Epithelial cell of proximal tubule (primary cell): ENCODE measurements at regions not wholly inside any gene's neighbourhood (a gene's known extent, or its start where the extent isn't known, plus 50 kb on each side); places are given as distances from the start of the nearest gene placed in this dataset.

Experiments
- DNase-seq: peaks from one replicate; pipeline ENCODE4 v3.0.0-alpha.2; 2011; ENCODE audit warnings: low read depth
- H3K4me3 ChIP-seq: 2 replicates; pipeline ENCODE4 v1.5.1; 2011; ENCODE audit warnings: low read depth, mild to moderate bottlenecking, low read length
- TF ChIP-seq, protein P1 (sequence below): conservative IDR thresholded peaks from 2 replicates; pipeline ENCODE4 v1.5.1; 2012; ENCODE audit warnings: low read depth, mild to moderate bottlenecking, low read length

DNA sequence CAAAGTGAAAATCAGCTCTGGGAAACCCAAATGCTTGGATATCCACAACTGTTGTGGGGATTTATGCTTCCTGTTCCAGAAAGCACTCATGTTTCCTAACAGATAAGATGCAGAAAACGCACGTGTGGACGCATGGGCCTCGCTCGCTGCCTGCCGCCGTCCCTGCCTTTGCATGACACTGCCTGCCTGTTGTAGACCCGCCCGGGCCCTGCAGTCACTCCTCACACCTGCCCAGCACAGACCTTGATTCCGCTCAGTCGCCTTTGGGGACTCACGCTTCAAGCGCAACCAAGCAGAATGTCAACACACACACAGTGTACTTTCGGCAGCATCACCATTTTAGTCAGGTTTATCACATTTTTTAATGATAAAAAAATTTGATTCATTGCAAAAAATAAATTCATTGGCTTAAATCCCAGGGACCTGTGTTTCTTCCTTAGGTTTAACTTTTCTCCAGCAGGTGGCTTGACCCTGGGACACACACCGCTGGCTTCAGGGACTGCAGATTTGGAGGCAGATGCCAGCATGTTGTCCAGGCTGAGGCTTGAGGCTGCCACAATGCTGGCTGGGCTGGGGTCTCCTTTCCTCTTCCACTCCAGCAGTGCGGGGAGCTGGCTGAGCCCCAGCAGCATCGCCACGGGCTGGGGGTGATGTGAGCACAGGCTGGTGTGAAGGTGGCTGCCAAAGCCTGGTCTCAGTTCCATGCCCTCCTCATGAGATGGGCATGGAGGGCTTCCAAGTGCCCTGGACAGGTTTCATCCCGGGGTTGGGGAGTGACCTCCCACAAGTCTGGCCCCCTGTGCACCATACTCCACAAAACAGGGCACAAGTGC is 416.9 kb upstream of the IRX4 start:
- no peak for DNase-seq
- no peak overlapping the region for H3K4me3 ChIP-seq
- TF ChIP-seq, protein P1, sequence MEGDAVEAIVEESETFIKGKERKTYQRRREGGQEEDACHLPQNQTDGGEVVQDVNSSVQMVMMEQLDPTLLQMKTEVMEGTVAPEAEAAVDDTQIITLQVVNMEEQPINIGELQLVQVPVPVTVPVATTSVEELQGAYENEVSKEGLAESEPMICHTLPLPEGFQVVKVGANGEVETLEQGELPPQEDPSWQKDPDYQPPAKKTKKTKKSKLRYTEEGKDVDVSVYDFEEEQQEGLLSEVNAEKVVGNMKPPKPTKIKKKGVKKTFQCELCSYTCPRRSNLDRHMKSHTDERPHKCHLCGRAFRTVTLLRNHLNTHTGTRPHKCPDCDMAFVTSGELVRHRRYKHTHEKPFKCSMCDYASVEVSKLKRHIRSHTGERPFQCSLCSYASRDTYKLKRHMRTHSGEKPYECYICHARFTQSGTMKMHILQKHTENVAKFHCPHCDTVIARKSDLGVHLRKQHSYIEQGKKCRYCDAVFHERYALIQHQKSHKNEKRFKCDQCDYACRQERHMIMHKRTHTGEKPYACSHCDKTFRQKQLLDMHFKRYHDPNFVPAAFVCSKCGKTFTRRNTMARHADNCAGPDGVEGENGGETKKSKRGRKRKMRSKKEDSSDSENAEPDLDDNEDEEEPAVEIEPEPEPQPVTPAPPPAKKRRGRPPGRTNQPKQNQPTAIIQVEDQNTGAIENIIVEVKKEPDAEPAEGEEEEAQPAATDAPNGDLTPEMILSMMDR, result no peak

DNA sequence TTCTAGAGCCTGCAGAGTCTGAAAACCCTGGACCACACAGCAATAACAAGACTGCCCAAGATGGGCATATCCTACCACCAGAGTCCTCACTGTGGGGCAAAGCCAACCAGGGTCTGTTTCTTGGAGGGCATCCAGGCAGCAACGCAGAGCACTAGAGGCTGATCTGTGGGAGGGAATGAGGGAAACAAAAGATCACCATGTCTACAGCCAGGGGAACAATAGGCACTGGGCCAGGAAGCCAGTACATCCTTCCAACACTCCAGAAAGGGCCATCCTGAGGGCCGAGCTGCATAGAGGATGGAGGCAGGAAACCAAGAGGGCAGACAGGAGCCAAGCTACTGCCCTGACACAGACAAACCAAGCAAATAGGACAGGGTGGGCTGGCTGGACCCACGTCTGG is 416.1 kb upstream of the IRX4 start:
- DNase-seq, result no peak
- no peak overlapping the region for H3K4me3 ChIP-seq
- TF ChIP-seq, protein P1, result no peak

DNA sequence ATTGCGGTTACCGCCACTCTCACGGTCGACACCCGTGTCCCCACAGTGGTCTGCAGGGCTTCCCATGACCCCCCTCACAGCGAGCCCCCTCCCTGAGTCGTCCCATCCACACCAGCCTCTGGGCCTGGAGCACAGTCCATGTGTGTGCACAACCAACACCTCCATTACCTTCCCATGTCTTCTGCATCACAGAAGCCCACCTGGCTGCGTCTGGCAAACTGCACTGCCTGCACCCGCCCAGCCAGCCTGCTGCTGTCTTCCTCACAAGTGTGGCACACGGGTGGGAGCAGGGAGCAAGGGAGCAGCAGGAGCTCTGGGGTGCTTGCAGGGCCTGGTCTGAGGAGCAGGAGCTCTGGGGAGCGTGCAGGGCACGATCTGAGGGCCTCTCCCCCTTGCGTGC is 415.3 kb upstream of the IRX4 start:
- H3K4me3 ChIP-seq, result no peak overlapping the region
- TF ChIP-seq, protein P1, result no peak
- DNase-seq, result no peak

DNA sequence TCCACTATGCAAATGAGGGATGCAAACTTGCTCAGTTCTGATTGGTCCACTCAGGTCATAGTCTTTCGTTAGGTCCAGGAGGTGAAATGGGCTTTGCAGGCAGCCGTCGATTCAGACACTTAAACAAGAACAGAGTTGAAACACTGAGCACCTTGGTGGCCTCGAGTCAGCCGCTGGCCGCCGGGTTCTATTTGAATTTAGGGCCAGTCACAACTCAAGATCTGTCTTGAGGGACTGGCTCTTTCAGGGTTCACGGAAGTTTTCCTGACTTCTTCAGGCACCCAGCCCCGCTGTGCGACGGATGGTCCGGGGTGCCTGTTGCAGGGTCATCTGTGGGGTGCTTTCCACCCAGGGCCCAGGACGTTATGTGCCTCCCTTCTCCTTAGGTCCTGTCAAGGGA is 412.8 kb upstream of the IRX4 start:
- TF ChIP-seq, protein P1, result no peak

DNA sequence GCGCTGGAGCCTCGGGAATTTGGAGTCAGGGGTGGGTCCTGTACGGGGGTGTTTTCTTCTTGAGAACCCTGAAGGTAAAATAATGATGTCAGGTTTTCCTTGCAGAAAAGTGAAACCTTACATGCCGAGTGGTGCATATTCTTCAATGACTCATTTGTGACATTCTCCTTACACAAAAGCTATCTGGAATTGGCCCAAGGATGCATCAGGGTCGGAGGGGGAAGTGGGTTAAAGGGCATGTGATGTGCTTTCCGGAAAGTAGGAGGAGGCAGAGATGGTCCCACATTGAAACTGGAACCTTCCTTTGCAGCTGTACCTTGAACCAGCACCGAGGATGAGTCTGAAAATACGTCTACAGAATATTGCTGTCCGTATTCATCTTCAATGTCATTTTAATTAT is 411.2 kb upstream of the IRX4 start:
- DNase-seq, result no peak
- H3K4me3 ChIP-seq, result no peak overlapping the region
- TF ChIP-seq, protein P1, result no peak

More for the DNA sequence above, 412.8 kb upstream of the IRX4 start:
- H3K4me3 ChIP-seq, result no peak overlapping the region
- no peak for DNase-seq

DNA sequence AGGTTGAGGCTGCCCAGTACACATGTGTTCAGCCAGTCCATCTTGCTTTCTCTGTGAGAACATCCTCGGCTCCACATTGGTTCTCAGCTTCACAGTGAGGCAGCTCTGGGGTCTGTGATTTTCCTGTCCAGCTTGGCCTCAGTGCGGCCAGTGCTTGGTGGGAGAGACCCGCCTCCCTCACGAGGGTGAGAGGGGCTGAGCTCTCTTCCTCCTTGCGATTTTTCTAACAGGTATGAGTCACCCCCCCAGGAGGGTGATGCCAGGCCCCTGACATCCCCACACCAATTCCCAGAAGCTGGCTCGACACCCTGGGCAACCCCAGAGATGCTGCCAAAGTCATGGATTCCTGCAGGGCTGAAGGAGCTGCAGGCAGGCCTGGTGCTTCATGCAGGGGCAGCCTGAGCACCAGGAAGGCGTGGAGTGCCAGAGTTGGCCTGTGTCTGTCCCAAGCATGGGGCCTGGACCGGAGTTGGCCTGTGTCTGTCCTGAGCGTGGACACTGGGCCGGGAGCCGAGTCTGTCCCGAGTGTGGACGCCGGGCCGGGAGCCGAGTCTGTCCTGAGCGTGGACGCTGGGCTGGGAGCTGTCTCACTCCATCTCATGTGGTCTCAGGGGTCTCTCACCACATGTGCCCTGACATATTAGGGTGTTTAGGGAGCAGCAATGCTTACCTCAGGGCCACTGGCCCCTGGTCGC is 408.6 kb upstream of the IRX4 start:
- TF ChIP-seq, protein P1, result no peak
- no peak for DNase-seq

More for the DNA sequence above, 408.6 kb upstream of the IRX4 start:
- no peak overlapping the region for H3K4me3 ChIP-seq
